ENCODE measurements at regions not wholly inside any gene's neighbourhood (a gene's known extent, or its start where the extent isn't known, plus 50 kb on each side); places are given as distances from the start of the nearest gene placed in this dataset.

DNA sequence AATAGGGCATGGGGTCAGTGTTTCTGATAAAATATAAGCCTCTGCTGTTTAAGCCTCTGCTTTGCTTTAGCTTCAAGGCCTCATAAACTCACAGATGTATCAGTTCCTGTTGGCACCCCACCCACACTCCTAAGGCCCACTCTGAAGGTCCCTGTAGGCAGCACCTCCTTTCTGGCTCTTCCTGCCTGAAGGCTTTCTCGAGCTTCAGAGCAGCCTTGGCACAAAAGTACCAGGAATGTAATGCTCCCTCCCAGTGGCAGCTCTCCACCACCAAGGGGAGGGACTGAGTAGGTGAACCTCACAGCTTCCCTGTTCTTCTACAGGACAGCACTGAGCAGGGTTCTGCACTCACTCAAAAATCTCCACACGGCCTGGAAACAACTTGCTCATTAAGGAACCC, 102.2 kb downstream of the ABHD5 start:
- Histone ChIP-seq H3K4me1 (ENCODE audit: control insufficient read depth, insufficient read depth, low read length, poor library complexity, severe bottlenecking) (no peaks in the 10 kb centered on the region), H3K36me3 (ENCODE audit: control insufficient read depth, insufficient read depth, low read length) (no peaks in the 10 kb centered on the region), H3K9me3 (ENCODE audit: control insufficient read depth, low read length) (no peaks in the 10 kb centered on the region), H3K27ac (ENCODE audit: insufficient read depth, low read length, poor library complexity, severe bottlenecking) (no peak overlapping the region), H3K27me3 (replicated peaks; ENCODE audit: control insufficient read depth, insufficient read depth, low read length, poor library complexity, severe bottlenecking) (no peaks in the 10 kb centered on the region), H3K4me3 (ENCODE audit: insufficient read depth, low read depth, low read length, poor library complexity, severe bottlenecking) (no peak overlapping the region)
- no peak for DNase-seq

DNA sequence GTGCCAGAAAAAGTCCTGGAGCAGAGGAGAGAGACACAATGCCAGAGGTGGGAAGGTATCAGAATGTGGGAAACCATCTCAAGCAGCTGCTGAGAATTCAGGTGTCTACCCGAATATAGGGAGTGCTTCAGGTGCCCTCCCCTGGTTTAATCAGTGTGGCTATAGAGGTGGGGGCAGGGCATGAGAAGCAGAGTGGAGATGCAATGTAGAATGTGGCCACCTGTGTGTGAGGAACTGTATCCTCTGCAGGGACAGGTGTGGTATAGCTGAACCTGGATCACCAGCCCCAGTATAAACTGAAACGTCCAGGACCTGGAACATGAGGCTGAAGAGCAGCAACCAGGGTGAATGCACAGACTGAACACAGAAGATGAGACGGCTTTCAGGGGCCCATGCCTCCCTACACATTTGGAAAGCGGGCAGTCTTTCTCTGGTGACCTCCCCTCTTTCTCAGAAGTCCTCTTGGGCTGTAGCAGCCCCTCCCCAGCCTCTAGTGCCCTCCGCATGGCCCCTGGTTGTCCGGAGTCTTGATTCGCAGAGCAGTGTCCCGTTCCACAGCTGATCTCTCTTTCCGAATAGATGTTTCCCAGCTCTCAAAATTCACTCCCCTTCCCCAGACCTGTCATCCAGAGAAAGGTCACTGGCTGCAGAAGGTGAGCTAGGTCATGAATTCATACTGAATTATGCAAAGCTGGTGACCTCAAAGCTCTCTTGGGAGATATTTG, 103.1 kb downstream of the ABHD5 start:
- DNase-seq = no peak
- no peak overlapping the region for H3K4me3 ChIP-seq (ENCODE audit: insufficient read depth, low read depth, low read length, poor library complexity, severe bottlenecking)
- no peak overlapping the region for H3K27ac ChIP-seq (ENCODE audit: insufficient read depth, low read length, poor library complexity, severe bottlenecking)

DNA sequence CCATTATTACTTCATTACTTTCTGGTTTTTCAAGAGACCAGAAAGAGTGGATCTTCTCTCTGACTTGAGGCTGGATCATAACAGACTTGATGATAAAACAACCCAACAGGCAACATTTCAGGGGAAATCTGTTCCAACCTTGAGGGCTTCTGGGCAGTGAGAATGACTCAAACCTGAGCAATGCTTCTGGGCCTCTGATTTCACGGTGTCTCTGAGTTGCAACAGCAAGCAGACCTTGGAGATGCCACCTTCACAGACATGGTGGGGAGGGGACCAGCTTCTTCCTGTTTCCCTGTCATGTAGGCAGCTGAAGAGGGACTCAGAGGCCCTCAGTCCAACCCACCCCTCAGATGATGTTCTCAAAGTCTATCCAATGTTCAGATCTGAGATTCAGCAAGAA, 104.0 kb downstream of the ABHD5 start:
- Histone ChIP-seq H3K27ac (ENCODE audit: insufficient read depth, low read length, poor library complexity, severe bottlenecking) (no peak overlapping the region), H3K4me3 (ENCODE audit: insufficient read depth, low read depth, low read length, poor library complexity, severe bottlenecking) (no peak overlapping the region), H3K27me3 (replicated peaks; ENCODE audit: control insufficient read depth, insufficient read depth, low read length, poor library complexity, severe bottlenecking) (no peaks in the 10 kb centered on the region), H3K9me3 (ENCODE audit: control insufficient read depth, low read length) (no peaks in the 10 kb centered on the region), H3K4me1 (ENCODE audit: control insufficient read depth, insufficient read depth, low read length, poor library complexity, severe bottlenecking) (no peaks in the 10 kb centered on the region), H3K36me3 (ENCODE audit: control insufficient read depth, insufficient read depth, low read length) (no peaks in the 10 kb centered on the region)
- no peak for DNase-seq

More for the DNA sequence above, 103.1 kb downstream of the ABHD5 start:
- Histone ChIP-seq H3K9me3 (ENCODE audit: control insufficient read depth, low read length) (no peaks in the 10 kb centered on the region), H3K36me3 (ENCODE audit: control insufficient read depth, insufficient read depth, low read length) (no peaks in the 10 kb centered on the region), H3K4me1 (ENCODE audit: control insufficient read depth, insufficient read depth, low read length, poor library complexity, severe bottlenecking) (no peaks in the 10 kb centered on the region), H3K27me3 (replicated peaks; ENCODE audit: control insufficient read depth, insufficient read depth, low read length, poor library complexity, severe bottlenecking) (no peaks in the 10 kb centered on the region)

DNA sequence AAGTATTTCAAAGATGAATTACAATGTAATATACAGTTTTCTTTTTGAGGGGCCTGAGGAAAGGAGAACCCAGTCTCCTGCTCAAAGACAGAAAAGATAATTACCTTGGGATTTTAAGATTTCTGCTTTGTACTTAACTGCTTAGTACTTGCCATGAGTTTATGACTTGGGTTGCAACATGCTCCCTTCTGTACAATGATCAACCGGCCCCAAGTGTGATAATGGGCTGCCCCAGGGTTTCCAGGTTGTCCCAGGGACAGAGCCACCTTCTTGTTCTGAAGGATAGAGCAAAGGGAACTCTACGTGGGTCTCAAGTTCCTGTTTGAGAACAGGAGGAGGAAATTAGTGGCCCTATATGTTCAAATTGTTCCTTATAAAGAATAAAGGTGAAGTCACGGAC, 104.8 kb downstream of the ABHD5 start:
- Histone ChIP-seq H3K4me3 (ENCODE audit: insufficient read depth, low read depth, low read length, poor library complexity, severe bottlenecking) (no peak overlapping the region), H3K4me1 (ENCODE audit: control insufficient read depth, insufficient read depth, low read length, poor library complexity, severe bottlenecking) (no peaks in the 10 kb centered on the region), H3K36me3 (ENCODE audit: control insufficient read depth, insufficient read depth, low read length) (no peaks in the 10 kb centered on the region), H3K27me3 (replicated peaks; ENCODE audit: control insufficient read depth, insufficient read depth, low read length, poor library complexity, severe bottlenecking) (no peaks in the 10 kb centered on the region), H3K9me3 (ENCODE audit: control insufficient read depth, low read length) (no peaks in the 10 kb centered on the region), H3K27ac (ENCODE audit: insufficient read depth, low read length, poor library complexity, severe bottlenecking) (no peak overlapping the region)
- DNase-seq = no peak

DNA sequence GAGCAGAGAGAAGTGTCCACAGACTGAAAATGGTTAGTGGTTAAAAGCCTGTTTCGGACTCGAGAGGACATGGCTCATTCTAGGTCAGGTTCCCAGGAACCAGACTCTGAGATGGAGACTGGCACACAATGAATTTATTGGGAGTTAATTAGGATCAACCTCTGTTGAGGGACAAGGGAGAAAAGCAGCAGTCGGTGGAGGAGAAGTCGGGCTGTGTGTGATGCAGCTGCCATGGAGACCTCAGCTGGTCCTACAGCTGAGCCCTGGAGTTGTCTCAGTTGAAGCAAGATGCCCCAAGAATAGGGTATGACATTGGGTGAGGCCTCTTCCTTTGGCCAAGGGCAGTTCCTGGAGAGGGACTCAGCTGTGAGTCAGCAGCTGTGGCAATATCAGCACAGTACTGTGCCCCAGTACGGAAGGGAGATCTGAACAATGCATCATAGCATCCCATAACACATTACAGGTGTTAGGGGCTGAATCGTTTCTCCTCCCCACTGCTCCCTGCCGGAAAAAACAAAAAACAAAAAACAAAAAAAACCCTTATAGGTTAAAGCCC, 105.4 kb downstream of the ABHD5 start:
- no peaks in the 10 kb centered on the region for H3K9me3 ChIP-seq (ENCODE audit: control insufficient read depth, low read length)
- H3K4me3 ChIP-seq (ENCODE audit: insufficient read depth, low read depth, low read length, poor library complexity, severe bottlenecking) = no peak overlapping the region
- DNase-seq = no peak
- no peak overlapping the region for H3K27ac ChIP-seq (ENCODE audit: insufficient read depth, low read length, poor library complexity, severe bottlenecking)
- no peaks in the 10 kb centered on the region for H3K36me3 ChIP-seq (ENCODE audit: control insufficient read depth, insufficient read depth, low read length)
- no peaks in the 10 kb centered on the region for H3K4me1 ChIP-seq (ENCODE audit: control insufficient read depth, insufficient read depth, low read length, poor library complexity, severe bottlenecking)
- H3K27me3 ChIP-seq (replicated peaks; ENCODE audit: control insufficient read depth, insufficient read depth, low read length, poor library complexity, severe bottlenecking) = no peaks in the 10 kb centered on the region

DNA sequence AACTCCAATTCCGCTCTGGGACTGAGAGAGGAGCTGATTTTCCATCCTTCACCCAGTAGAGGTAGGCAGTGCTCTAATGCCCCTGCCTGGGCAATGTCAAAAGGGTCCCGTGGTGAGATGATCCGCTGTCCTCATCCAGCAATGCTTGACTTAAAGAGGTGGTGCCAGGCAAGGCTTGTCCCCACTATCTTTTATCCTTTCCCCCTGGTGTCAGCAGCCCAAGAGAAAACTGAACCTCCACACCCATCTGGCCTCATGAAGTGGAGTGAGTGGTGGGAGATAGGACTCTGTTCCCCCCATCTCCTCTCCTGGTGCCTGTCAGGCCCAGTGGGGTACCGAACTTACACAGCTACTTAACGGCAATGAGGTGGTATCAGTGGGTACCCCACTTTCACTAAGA, 107.1 kb downstream of the ABHD5 start:
- DNase-seq = no peak
- Histone ChIP-seq H3K36me3 (ENCODE audit: control insufficient read depth, insufficient read depth, low read length) (no peaks in the 10 kb centered on the region), H3K27ac (ENCODE audit: insufficient read depth, low read length, poor library complexity, severe bottlenecking) (no peak overlapping the region), H3K27me3 (replicated peaks; ENCODE audit: control insufficient read depth, insufficient read depth, low read length, poor library complexity, severe bottlenecking) (no peaks in the 10 kb centered on the region), H3K4me3 (ENCODE audit: insufficient read depth, low read depth, low read length, poor library complexity, severe bottlenecking) (no peak overlapping the region), H3K4me1 (ENCODE audit: control insufficient read depth, insufficient read depth, low read length, poor library complexity, severe bottlenecking) (no peaks in the 10 kb centered on the region), H3K9me3 (ENCODE audit: control insufficient read depth, low read length) (no peaks in the 10 kb centered on the region)

DNA sequence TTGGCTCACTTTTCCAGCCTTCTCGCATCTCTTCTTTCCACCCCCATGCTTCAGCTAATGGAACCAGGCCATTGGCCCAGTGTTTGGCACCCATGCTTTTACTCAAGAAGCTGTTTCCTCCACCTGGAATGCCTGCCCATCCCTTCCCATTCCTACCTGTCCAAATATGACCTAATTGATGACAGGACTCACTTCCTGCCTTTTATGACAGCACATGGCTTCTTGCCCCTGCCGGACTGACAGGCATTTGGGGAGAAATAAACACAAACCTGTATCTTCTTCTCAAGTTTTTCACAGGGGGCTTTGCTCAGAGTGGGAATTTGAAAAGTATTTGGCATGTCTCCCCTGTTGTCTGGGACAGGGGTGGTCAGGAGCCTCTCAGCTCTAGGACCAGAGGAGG, 120.1 kb downstream of the ABHD5 start:
- Histone ChIP-seq H3K36me3 (ENCODE audit: control insufficient read depth, insufficient read depth, low read length) (no peaks in the 10 kb centered on the region), H3K27me3 (replicated peaks; ENCODE audit: control insufficient read depth, insufficient read depth, low read length, poor library complexity, severe bottlenecking) (no peaks in the 10 kb centered on the region), H3K9me3 (ENCODE audit: control insufficient read depth, low read length) (no peaks in the 10 kb centered on the region), H3K4me3 (ENCODE audit: insufficient read depth, low read depth, low read length, poor library complexity, severe bottlenecking) (no peak overlapping the region), H3K27ac (ENCODE audit: insufficient read depth, low read length, poor library complexity, severe bottlenecking) (no peak overlapping the region), H3K4me1 (ENCODE audit: control insufficient read depth, insufficient read depth, low read length, poor library complexity, severe bottlenecking) (no peaks in the 10 kb centered on the region)
- no peak for DNase-seq

DNA sequence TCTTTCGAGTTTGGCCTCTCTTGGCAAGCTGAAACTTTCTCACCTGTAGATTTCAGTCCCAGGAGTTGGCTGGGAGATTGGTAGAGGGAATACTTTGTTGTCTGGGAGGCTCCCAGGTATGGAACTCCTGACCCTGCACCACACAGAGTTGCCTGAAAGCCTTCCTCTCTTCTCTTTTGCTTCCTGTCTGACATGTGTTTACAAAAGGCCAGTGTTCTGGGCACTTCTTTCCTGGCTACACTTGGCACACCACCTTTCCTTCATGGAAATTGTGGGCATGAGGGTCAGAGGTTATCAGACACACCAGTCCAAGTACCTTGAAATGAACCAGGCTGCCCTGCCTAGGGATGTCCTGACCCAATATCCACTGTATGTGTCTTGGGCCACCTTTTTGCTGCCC, 123.7 kb downstream of the ABHD5 start:
- Histone ChIP-seq H3K9me3 (ENCODE audit: control insufficient read depth, low read length) (no peaks in the 10 kb centered on the region), H3K27me3 (replicated peaks; ENCODE audit: control insufficient read depth, insufficient read depth, low read length, poor library complexity, severe bottlenecking) (no peaks in the 10 kb centered on the region), H3K36me3 (ENCODE audit: control insufficient read depth, insufficient read depth, low read length) (no peaks in the 10 kb centered on the region), H3K27ac (ENCODE audit: insufficient read depth, low read length, poor library complexity, severe bottlenecking) (no peak overlapping the region), H3K4me1 (ENCODE audit: control insufficient read depth, insufficient read depth, low read length, poor library complexity, severe bottlenecking) (no peaks in the 10 kb centered on the region), H3K4me3 (ENCODE audit: insufficient read depth, low read depth, low read length, poor library complexity, severe bottlenecking) (no peak overlapping the region)
- DNase-seq = no peak

DNA sequence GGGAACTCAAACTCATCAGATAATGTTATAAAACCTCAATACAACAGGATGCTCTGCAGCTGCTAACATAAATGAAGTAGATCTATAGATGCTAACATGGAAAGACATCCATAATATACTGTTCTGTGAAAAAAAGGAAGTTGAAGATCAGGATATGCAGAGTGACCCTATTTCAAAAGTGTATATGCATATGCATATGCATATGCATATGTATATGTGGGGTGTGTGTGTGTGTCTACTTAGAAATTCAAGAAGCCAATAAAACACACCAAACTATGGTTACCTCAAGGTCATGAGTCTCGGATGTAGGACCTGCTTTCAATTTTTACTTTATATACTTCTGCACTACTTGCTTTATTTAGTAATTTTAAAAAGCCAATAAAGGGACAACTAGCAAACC, 125.6 kb downstream of the ABHD5 start:
- no peak for DNase-seq
- no peaks in the 10 kb centered on the region for H3K27me3 ChIP-seq (replicated peaks; ENCODE audit: control insufficient read depth, insufficient read depth, low read length, poor library complexity, severe bottlenecking)
- no peaks in the 10 kb centered on the region for H3K4me1 ChIP-seq (ENCODE audit: control insufficient read depth, insufficient read depth, low read length, poor library complexity, severe bottlenecking)
- no peak overlapping the region for H3K4me3 ChIP-seq (ENCODE audit: insufficient read depth, low read depth, low read length, poor library complexity, severe bottlenecking)
- no peak overlapping the region for H3K27ac ChIP-seq (ENCODE audit: insufficient read depth, low read length, poor library complexity, severe bottlenecking)
- H3K36me3 ChIP-seq (ENCODE audit: control insufficient read depth, insufficient read depth, low read length) = no peaks in the 10 kb centered on the region
- no peaks in the 10 kb centered on the region for H3K9me3 ChIP-seq (ENCODE audit: control insufficient read depth, low read length)

DNA sequence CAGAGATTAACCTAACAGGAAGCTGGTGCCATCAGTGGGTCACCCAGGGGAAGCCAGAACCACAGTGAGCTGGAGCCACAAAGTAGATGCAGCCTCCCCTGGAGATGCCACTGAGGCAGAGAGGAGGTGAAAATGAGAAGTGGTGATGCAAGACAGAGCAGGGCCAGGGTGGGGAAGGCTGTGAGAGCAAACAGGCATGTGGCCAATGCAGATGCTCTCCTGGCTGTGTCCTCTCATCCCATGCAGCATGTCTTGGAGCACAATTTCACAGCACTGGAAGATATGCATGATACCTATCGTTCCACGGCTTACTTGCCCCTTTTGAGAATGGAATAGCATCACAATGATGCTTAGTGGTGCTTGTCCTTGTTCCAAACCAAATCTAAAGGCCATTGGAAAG, 126.3 kb downstream of the ABHD5 start:
- Histone ChIP-seq H3K27me3 (replicated peaks; ENCODE audit: control insufficient read depth, insufficient read depth, low read length, poor library complexity, severe bottlenecking) (no peaks in the 10 kb centered on the region), H3K36me3 (ENCODE audit: control insufficient read depth, insufficient read depth, low read length) (no peaks in the 10 kb centered on the region), H3K9me3 (ENCODE audit: control insufficient read depth, low read length) (no peaks in the 10 kb centered on the region), H3K4me1 (ENCODE audit: control insufficient read depth, insufficient read depth, low read length, poor library complexity, severe bottlenecking) (no peaks in the 10 kb centered on the region), H3K4me3 (ENCODE audit: insufficient read depth, low read depth, low read length, poor library complexity, severe bottlenecking) (no peak overlapping the region), H3K27ac (ENCODE audit: insufficient read depth, low read length, poor library complexity, severe bottlenecking) (no peak overlapping the region)
- no peak for DNase-seq
